Gastroesophageal sphincter (tissue), 3 donors: ENCODE measurements at regions not wholly inside any gene's neighbourhood (a gene's known extent, or its start where the extent isn't known, plus 50 kb on each side); places are given as distances from the start of the nearest gene placed in this dataset.

Source experiments
- CTCF ChIP-seq, 4 experiments: fragments of 200-600 bp in 2 of 4; fragments of 450-650 bp in 2 of 4; sonication (generic) in 1 of 4; IDR thresholded peaks; one replicate each; pipeline ENCODE4 v1.5.1; 2017 to 2019; ENCODE audit warnings: antibody characterized with exemption in 4 of 4, mild to moderate bottlenecking in 2 of 4, moderate library complexity in 2 of 4
- POLR2A ChIP-seq, 2 donors: fragments of 450-650 bp; IDR thresholded peaks; one replicate each; pipeline ENCODE4 v1.6.1; 2017; ENCODE audit warnings: antibody characterized with exemption in 2 of 2, mild to moderate bottlenecking in 2 of 2, moderate library complexity in 1 of 2
- POLR2AphosphoS5 ChIP-seq: sonication (generic); formaldehyde crosslinking; IDR thresholded peaks from one replicate; pipeline ENCODE4 v1.6.1; 2017; ENCODE audit warnings: antibody characterized with exemption

GRCh38 chr4:23429497-23429896 is 460.4 kb downstream of the PPARGC1A start:
- TF ChIP-seq POLR2AphosphoS5: no peak
- TF ChIP-seq POLR2A (IDR thresholded peaks at IDR 0.05): no peak
- TF ChIP-seq CTCF (IDR thresholded peaks at IDR 0.05): no peak
